ENCODE measurements at regions not wholly inside any gene's neighbourhood (a gene's known extent, or its start where the extent isn't known, plus 50 kb on each side); places are given as distances from the start of the nearest gene placed in this dataset.
A peak's percentile ranks its signal among the peaks of the same experiment; 100 is the strongest.

DNA sequence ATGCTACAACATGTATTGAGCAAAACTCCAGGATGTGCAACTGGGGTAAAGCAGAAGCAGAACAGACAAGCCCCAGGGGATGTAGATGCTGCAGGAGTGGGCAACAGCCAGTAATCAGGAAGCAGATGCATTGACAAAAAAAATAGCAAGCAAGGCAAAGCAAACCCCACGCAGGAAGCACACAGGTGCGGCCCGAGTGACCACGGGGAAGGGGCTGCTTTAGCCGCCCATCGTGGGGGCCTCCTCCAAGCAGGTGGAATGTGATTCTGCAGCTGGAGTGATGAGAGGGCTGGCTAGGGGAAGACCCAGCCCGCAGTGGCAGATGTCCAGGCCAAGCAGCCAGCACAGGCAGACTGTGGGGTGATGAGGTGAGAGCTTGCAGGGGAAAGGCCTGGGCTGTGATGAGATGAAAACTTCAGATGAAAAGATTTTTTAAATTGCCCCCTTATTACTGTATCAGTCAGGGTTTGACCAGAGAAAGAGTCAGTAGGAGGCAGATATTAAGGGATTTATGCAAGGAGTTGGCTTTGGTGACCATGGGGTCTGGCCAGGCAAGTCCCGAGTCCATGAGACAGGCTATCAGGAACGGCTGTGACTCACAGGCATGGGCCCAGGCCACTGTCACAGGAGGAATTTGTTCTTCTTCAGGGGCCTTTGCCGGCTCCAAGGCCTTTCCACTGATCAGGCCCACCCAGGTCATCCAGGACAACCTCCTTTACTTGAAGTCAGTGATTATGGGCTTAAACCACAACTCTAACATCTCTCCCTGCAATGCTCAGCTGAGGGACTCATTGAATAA is 207.6 kb downstream of the ANKRD60 start:
- in situ Hi-C loops (cut with HindIII; ENCODE audit: low sequenced_read_pairs) = no loop called here
- TF ChIP-seq, protein P1, sequence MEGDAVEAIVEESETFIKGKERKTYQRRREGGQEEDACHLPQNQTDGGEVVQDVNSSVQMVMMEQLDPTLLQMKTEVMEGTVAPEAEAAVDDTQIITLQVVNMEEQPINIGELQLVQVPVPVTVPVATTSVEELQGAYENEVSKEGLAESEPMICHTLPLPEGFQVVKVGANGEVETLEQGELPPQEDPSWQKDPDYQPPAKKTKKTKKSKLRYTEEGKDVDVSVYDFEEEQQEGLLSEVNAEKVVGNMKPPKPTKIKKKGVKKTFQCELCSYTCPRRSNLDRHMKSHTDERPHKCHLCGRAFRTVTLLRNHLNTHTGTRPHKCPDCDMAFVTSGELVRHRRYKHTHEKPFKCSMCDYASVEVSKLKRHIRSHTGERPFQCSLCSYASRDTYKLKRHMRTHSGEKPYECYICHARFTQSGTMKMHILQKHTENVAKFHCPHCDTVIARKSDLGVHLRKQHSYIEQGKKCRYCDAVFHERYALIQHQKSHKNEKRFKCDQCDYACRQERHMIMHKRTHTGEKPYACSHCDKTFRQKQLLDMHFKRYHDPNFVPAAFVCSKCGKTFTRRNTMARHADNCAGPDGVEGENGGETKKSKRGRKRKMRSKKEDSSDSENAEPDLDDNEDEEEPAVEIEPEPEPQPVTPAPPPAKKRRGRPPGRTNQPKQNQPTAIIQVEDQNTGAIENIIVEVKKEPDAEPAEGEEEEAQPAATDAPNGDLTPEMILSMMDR (IDR thresholded peaks at IDR 0.05; ENCODE audit: low read depth, low read length) = no peak
- H3K4me3 ChIP-seq (ENCODE audit: low read depth, low read length) = no peak overlapping the region
- no peak for DNase-seq (ENCODE audit: low read depth, low spot score)

DNA sequence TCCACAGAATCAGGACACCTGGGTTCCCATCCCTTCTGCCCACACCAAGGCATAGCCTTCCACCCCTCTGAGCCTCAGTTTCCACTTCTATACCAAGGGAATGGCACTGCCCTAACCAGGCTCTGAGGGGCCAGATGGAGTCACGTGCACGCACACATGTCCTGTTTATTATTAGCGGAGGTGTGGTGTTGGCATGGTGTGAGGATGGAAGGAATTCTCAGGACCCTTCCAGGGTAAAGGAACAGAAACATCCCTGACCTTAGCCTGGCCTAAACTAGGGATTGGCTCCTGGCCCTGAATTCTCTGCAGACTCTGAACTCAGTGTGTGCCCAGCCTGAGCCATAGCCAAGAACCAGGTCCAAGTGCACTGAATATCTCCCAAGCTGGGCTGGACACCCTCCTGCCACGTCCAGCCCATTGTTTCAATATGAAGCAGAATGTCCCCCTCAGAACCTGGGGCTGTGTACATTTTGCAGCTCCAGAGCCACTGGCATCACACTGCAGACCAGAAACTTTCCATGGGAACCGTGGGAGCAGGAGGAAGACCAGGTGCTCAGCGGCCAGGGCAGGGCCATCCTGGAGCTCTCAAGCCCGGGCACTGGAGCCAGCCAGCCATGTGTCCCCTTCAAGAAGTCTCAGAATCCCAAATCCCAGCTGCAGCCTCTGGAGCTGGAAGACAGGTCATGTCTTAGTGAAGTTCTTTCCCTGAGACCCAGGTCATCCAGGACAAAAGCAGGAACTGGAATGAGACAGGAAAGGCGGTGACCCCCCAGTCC is 208.4 kb downstream of the ANKRD60 start:
- TF ChIP-seq, protein P1 (IDR thresholded peaks at IDR 0.05; ENCODE audit: low read depth, low read length) = no peak
- DNase-seq (ENCODE audit: low read depth, low spot score) = no peak
- in situ Hi-C loops (cut with HindIII; ENCODE audit: low sequenced_read_pairs) = no loop called here
- no peak overlapping the region for H3K4me3 ChIP-seq (ENCODE audit: low read depth, low read length)

GRCh38 chr20:58019027-58019849 is 209.2 kb downstream of the ANKRD60 start:
- in situ Hi-C loops (cut with HindIII; ENCODE audit: low sequenced_read_pairs) = no loop called here
- H3K4me3 ChIP-seq (ENCODE audit: low read depth, low read length) = no peak overlapping the region
- TF ChIP-seq, protein P1 (IDR thresholded peaks at IDR 0.05; ENCODE audit: low read depth, low read length) = no peak
- DNase-seq (ENCODE audit: low read depth, low spot score) = peak; percentile 87

- in situ Hi-C loops (cut with HindIII; ENCODE audit: low sequenced_read_pairs) = no loop called here
- TF ChIP-seq, protein P1 (IDR thresholded peaks at IDR 0.05; ENCODE audit: low read depth, low read length) = no peak
Measured at GRCh38 chr20:58018590-58018989, 209.9 kb downstream of the ANKRD60 start.

DNA sequence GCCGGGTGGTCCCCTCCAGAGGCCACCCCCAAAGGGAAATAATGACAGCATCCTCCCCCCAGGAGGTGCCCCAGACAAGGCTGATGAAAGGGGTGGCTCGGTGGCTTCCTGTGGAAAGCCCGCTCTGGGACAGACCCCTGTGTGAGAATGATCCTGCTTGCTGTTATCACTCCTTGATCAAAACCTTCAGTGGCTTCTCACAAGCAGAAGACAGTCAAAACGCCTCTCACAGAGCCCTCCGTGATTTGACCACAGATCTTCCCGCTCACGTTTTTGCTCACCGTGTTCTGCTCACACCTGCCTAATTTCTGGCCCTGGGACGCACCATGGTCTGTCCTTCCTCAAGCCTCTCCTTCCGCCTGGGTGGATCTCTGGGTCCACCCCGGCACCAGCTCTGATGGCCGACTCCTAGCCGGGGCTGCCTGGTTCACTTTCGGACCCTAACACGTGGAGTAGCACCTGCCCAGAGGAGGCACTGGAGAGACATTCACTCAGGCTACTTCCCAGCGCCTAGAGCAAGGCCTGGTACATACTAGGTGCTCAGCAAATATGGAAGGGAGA is 210.4 kb downstream of the ANKRD60 start:
- H3K4me3 ChIP-seq (ENCODE audit: low read depth, low read length) = no peak overlapping the region
- in situ Hi-C loops (cut with HindIII; ENCODE audit: low sequenced_read_pairs) = no loop called here
- no peak for DNase-seq (ENCODE audit: low read depth, low spot score)
- TF ChIP-seq, protein P1 (IDR thresholded peaks at IDR 0.05; ENCODE audit: low read depth, low read length) = no peak

More at GRCh38 chr20:58018590-58018989, 209.9 kb downstream of the ANKRD60 start:
- no peak overlapping the region for H3K4me3 ChIP-seq (ENCODE audit: low read depth, low read length)
- no peak for DNase-seq (ENCODE audit: low read depth, low spot score)
